HFFc6 (cell line): ENCODE measurements at regions not wholly inside any gene's neighbourhood (a gene's known extent, or its start where the extent isn't known, plus 50 kb on each side); places are given as distances from the start of the nearest gene placed in this dataset.

Experiments used
- DNase-seq: peaks from one replicate; pipeline ENCODE4 v3.0.0-alpha.2; 2018
- H3K27ac Mint-ChIP-seq: 2 replicates; pipeline ENCODE4 v1.8.0; 2020; ENCODE audit warnings: mild to moderate bottlenecking, mixed read lengths
- H3K27me3 Mint-ChIP-seq: 2 replicates; pipeline ENCODE4 v1.8.0; 2021; ENCODE audit warnings: mild to moderate bottlenecking, moderate library complexity, mixed read lengths; ENCODE audit not compliant: insufficient read depth
- H3K36me3 Mint-ChIP-seq: 2 replicates; pipeline ENCODE4 v1.8.0; 2021; ENCODE audit warnings: low read depth, mixed read lengths
- H3K4me1 Mint-ChIP-seq: 2 replicates; pipeline ENCODE4 v1.8.0; 2020; ENCODE audit warnings: low read depth, mixed read lengths
- H3K4me3 Mint-ChIP-seq: 2 replicates; pipeline ENCODE4 v1.8.0; 2020; ENCODE audit warnings: mild to moderate bottlenecking, moderate library complexity, mixed read lengths
- H3K9me3 Mint-ChIP-seq: 2 replicates; pipeline ENCODE4 v1.8.0; 2020; ENCODE audit warnings: mild to moderate bottlenecking, mixed read lengths
- CTCF ChIP-seq: fragments of 200-600 bp; sonication (generic); IDR thresholded peaks from 2 replicates; pipeline ENCODE4 v1.5.0; 2021; ENCODE audit warnings: antibody characterized with exemption, mild to moderate bottlenecking

GRCh38 chr2:150154308-150154797 lies 333.1 kb downstream of the RND3 start:
- Mint-ChIP-seq H3K36me3 (no peaks in the 10 kb centered on the region), H3K9me3 (no peaks in the 10 kb centered on the region), H3K4me3 (no peak overlapping the region), H3K27ac (no peak overlapping the region), H3K27me3 (no peaks in the 10 kb centered on the region), H3K4me1 (0 out of 2 replicates have a peak, but pooled peaks cover 5% of the 10 kb centered on the region)
- DNase-seq = no peak
- no peak for TF ChIP-seq CTCF

GRCh38 chr2:150153646-150154307 lies 333.7 kb downstream of the RND3 start:
- no peak overlapping the region for H3K27ac Mint-ChIP-seq
- TF ChIP-seq CTCF = no peak

GRCh38 chr2:150152230-150152629 lies 335.2 kb downstream of the RND3 start:
- TF ChIP-seq CTCF = no peak
- Mint-ChIP-seq H3K27ac (no peak overlapping the region), H3K4me3 (no peak overlapping the region), H3K36me3 (peaks cover 8% of the 10 kb centered on the region), H3K4me1 (peaks cover 13% of the 10 kb centered on the region; the same call in 1 of the 2 replicates), H3K27me3 (no peaks in the 10 kb centered on the region), H3K9me3 (peaks cover 7% of the 10 kb centered on the region)
- no peak for DNase-seq

More at GRCh38 chr2:150153646-150154307, 333.7 kb downstream of the RND3 start:
- Mint-ChIP-seq H3K4me1 (0 out of 2 replicates have a peak, but pooled peaks cover 5% of the 10 kb centered on the region), H3K9me3 (no peaks in the 10 kb centered on the region), H3K27me3 (no peaks in the 10 kb centered on the region), H3K4me3 (no peak overlapping the region), H3K36me3 (no peaks in the 10 kb centered on the region)
- DNase-seq = no peak

- peaks cover 34% of the 10 kb centered on the region for H3K4me1 Mint-ChIP-seq
- TF ChIP-seq CTCF = no peak
- H3K4me3 Mint-ChIP-seq = no peak overlapping the region
- peaks cover 29% of the 10 kb centered on the region for H3K36me3 Mint-ChIP-seq
- H3K27me3 Mint-ChIP-seq = no peaks in the 10 kb centered on the region; the same call in 1 of the 2 replicates
- no peak for DNase-seq
- peaks cover 28% of the 10 kb centered on the region for H3K9me3 Mint-ChIP-seq
- no peak overlapping the region for H3K27ac Mint-ChIP-seq
These were observed 337.3 kb downstream of the RND3 start for GRCh38 chr2:150150144-150150543.

GRCh38 chr2:150147889-150148683 lies 339.4 kb downstream of the RND3 start:
- no peak for DNase-seq
- H3K36me3 Mint-ChIP-seq = peaks cover 30% of the 10 kb centered on the region
- peak overlapping the region; percentile 14; the same call in 1 of the 2 replicates for H3K27ac Mint-ChIP-seq
- peaks cover 29% of the 10 kb centered on the region for H3K9me3 Mint-ChIP-seq
- H3K4me1 Mint-ChIP-seq = peaks cover 50% of the 10 kb centered on the region
- no peak overlapping the region for H3K4me3 Mint-ChIP-seq
- no peak for TF ChIP-seq CTCF
- no peaks in the 10 kb centered on the region; the same call in 1 of the 2 replicates for H3K27me3 Mint-ChIP-seq
